Activated CD8-positive, alpha-beta memory T cell treated with anti-CD3 and anti-CD28 coated beads, Interleukin-2, amount 50 U/mL, for 1 hour (primary cell): ENCODE measurements at regions not wholly inside any gene's neighbourhood (a gene's known extent, or its start where the extent isn't known, plus 50 kb on each side); places are given as distances from the start of the nearest gene placed in this dataset.
"Not testable (repeated sequence)": the region's sequence is repeated elsewhere in the genome, so short reads cannot be mapped to it uniquely, and the experiment has no call there.

Experiments used
- DNase-seq: peaks from one replicate; pipeline ENCODE4 v3.0.0-alpha.2; 2020; ENCODE audit errors: extremely low read depth

DNA sequence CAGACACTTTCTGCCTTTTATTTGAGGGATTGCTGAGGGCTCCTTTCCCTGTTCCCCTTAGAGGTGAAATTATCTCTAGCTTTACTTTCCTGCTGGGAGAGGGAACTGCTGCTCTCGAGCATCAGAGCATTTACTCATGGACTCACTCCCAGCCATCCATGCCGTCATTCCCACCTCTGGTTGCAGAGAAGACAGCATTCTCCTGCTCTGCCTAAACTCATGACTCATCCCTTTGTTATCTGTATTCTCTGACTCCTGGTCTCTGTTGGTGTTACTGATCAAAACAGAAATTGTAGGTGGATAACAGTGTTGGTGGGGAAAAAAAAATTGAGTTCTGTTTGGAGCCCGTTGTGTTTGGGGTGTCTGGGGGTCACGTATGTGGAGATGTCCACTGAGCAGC lies 159.3 kb downstream of the TTC8 start:
- no peak for DNase-seq

DNA sequence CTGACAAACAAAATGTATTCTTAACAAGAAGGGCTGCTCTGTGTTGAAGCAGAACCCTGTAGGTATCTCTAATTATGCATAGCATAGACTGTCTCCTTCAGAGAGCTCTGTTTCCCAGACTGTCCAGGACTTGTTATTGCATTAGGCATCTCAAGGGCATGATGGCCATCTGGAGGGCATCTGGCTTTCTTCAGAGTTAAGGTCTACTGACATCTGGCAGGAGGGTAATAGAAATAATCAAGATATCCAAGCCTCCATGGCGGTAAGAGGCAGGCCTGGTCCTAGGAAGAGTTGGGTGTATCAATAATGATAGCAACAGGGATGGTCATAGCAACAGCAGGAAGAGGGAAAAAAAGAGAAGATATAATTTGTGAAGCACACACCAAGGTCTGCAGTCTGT lies 161.2 kb downstream of the TTC8 start:
- DNase-seq: no peak

DNA sequence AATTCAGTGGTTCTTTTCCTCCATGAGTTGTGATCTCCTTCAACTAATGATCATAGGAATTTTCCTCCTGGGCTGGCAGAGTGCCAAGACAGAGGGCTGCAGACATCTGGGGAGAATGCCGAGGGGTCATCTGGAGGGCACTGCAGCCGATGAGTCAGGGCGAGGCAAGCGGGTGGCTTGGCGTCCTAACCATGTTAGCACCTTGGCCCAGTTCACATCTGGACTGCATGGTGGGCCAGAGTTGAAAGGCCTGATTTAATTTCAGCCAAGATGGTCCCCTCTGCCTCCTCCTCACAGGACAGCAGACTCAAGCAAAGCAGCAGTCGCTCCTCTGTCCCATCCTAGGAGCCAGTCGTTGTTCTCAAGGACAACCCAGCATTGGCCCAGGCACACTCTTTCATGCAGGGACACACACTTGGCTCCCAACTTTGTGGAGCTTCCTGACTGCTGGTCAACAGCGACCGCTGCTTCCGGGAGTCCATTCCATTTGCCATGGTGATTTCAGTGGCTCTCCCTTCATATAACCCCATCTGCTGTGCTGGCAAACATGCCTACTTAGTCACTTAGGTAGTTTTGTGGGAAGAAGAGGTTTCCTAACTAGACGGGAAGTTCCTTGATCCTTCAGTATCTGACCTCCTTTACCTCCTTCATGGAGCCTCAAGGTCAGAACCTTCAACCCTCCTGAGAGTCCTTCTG lies 161.8 kb downstream of the TTC8 start:
- DNase-seq: no peak

DNA sequence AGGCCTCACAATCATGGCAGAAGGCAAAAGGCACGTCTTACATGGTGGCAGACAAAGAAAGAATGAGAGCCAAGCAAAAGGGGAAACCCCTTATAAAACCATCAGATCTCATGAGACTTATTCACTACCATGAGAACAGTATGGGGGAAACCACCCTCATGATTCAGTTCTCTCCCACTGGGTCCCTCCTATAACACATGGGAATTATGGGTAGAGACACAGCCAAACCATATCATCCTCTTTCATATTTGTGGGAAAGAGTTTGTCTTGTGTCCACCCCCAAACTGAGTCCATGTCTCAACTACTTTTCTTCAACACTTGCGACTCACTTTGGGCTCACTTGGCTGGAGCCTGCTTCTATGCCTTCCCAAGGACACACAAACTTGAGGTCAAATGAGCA lies 162.5 kb downstream of the TTC8 start:
- not testable (repeated sequence) for DNase-seq

DNA sequence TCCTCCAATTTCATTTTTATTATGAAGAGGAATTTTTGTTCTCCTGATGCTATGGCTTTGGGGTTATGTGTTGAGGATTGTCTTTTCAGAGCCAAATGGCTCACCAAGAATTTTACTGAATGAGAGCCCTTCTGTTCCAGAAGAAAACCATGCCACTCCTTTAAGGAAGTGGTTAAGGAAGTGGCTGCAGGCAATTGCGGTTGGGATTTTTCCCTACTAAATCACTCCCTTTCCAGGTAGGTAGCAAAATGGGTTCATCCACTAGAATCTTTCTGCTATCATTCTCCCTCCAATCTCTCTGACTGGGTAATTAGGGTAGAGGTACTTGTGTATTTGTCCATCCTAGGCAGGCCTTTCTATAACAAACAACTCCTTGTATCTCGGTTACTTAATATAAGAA lies 163.1 kb downstream of the TTC8 start:
- no peak for DNase-seq

DNA sequence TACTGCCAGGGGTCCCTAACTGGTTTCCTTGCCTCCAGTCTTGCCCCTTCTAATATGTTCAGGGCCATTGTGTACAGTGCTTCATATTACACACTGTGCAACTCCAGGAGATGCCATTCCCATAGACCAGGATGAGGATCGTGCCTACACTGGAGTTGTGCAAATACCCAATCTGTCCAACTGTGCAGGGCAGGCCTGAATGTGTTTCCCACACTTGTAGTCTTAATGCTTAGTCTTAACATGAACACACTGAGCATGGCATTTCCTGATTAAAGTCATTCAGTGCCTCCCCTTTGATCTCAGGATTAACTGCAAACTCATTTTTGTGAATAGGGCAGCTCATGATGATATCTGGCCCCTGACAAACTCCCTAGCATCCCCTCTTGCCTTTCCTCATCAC lies 165.5 kb downstream of the TTC8 start:
- no peak for DNase-seq

DNA sequence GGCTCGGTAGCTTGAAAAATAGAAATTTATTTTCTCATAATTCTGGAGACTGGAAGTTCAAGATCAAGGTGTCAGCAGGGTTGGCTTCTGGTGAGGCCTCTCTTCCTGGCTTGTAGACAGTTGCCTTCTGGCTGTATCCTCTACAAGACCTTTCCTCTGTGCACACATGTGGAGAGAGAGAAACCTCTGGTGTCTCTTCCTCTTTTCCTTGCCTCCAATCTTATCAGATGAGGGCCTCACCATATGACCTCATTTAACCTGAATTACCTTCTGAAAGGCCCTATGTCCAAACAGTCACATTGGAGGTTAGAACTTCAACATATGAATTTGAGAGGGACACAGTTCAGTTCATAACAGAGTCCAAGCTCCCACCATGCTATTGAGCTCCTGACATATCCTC lies 166.4 kb downstream of the TTC8 start:
- no peak for DNase-seq

DNA sequence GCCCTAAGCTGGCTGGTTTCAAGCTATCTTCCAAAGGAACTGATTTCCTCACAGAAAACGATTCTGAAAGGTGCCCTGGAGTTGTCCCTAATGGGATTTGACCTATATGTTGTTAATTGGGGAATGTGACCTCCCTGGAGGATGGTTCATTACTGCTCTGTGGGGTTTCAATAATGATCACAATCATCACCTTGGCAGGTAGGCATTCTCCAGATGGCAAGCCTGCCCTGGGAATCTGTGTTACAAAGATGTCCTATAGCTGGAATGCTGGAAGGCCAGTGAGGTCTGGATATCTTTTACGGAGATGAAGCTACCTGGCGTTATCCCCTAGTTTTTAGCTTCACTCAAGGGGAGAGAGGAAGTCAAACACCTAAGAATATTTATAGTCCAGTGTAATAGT lies 167.6 kb downstream of the TTC8 start:
- DNase-seq: no peak

DNA sequence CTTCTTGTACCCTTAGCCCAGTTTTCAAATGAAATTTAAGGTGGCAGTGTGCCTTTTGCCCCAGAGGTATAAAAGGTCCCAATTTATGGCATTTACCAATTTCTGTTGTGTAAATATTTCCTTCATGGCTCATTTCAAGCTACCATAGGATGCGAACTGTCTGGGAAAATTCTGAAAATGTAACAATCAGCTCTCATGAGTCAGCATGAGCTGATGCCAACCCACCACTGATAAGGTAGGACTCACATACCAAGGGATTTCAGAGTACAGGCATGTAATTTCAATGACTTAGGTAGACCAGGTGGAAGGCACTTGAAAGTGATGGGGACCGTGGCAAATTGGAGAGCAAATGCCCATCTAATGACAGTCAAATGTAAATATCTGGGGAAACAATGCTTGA lies 169.5 kb downstream of the TTC8 start:
- DNase-seq: no peak

DNA sequence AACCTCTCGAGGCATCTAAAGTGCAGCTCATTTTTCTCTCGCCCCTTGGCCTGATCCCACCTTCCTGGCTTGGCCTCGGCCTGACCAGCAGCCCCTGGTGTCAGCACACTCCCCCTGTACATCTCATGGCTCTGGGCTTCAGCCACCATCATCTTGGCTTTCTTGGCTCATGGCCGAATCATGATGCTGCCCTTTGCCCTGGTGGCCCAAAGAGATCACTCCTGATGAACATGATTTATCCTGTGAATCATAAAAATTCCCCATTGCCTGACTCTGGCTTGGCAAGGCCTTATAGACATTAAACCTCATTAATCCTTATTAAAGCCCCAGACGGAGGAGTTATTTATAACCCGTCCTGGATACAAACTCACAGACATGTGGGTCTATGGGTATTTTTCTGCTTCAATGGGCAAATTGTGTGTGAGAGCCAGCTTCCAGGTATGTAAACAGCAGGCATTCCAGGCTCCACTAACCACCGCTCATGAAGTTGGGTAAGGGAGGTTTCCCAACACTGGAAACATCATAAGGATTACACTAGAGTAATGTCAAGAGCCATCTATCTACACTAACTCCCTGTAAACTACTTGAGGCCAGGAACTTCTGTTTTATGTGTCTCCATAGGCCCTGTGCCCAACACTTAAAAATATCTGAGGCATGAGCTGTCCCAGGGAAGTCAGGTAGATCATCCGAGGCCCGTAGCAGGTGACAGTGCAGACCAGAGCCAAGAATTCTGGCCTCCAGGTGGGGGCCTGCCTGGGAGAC lies 171.2 kb downstream of the TTC8 start:
- no peak for DNase-seq

DNA sequence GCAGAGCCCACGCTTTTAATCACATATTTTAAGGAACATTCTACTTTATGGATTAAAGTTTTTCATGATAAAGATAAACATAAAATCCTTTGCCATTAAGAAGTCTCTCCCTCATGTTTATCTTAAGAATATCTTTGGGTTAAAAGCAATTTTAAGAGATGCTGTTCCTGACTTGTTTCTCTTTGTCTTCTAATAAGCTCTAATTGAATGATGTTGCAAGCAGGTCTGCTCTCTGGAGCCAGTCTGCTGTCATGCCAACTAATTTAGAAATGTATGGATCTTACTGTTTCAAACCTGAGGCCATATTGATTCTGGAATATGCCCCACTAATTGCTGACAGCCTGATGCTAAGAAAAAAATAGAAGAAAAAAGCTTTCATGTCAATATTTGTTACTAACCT lies 173.6 kb downstream of the TTC8 start:
- DNase-seq: no peak

DNA sequence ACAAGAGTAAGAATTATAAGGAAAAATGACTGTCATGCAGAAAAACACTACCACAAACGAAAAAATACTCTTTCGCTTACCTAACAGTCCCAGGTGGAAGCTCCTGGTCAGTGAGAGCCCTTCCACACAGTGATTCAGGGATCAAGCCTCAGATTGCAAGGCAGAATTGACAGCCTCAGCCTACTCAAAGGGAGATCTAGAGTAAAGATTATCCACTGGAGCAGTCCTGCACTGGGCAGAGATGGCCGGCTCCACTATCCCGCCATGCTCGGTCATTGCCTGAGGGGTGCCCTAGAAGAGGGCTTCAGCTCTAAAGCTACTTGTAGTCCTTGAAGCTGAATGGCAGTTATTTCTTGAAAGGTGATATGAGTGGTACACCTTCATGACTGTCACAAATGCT lies 174.7 kb downstream of the TTC8 start:
- no peak for DNase-seq

DNA sequence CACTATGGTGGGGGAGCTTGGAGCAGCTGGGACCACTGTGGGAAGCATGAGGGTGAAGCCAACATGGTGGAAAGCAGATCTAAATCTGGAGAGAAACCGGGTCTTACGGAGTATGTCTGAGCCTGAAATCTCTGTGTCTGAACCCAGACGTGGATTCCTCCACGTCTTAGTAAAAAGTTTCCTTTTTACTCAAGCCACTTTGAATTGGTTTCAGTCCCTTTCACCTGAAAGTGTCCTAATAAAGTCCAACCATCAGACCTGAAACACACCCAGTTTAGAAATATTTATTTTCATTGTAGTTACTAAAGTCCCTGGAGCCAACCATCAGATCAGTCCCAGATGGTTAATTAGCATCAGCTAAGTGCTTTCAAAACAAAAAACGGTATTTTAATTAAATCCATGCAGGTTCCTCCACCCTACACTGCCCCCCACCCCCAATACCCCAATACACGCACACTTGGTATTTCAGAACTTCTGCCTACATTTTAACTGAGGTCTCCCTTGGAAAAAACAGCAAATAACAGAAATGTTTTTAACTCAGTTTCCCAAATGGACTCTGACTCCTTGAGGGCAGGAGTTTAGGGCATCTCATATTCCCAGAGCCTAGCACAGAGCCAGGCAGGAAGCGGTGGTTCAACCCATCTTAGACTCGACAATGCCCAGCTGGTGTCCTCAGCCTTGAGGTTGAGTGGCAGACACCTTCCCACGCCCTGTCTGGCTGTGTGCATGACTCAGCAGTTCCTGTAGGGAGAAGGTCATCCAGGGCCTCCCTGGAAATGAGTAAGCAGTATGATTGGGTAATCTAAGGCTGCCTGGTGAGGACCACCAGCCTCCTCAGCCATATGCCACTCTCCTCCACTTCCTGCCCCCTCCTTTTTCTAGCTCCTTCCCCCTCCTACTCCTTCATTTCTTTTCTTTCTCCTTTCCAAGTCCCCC lies 175.8 kb downstream of the TTC8 start:
- no peak for DNase-seq

DNA sequence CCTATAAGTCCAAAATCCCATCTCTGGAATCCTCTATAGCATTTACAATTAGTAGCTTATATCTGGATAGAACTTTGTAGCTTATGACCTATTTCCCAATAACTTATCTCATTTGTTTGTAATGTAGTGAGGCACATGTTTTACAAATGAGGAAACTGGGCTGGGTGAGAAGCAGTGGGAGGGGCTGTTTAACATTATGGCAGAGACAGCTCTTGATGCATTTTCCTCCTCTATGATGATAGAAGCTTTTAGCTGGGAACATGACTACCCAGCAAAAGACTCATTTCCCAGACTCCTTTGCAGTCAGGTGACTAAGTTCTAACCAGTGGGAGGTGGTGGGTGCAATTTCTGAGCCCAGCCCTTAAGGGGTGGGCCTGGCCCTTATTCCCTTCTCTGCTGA lies 179.7 kb downstream of the TTC8 start:
- no peak for DNase-seq

DNA sequence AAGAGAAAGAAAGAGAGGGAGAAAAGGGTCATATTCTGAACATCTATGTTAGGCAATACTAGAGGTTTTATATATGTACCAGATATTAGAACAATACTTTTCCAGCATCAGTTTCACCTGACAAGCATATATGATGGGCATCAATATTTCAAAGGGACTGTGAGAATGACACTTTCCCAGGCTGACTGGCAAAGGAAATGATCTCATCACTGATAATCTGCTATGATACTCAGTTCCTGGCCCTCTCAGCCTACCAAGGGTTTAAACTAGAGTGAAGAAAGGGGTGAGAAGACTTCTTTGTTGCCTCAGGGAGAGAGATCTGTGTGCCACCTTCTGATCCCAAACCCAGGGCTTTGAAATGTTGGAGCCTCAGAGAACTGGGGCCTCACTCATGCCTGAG lies 183.5 kb downstream of the TTC8 start:
- no peak for DNase-seq

DNA sequence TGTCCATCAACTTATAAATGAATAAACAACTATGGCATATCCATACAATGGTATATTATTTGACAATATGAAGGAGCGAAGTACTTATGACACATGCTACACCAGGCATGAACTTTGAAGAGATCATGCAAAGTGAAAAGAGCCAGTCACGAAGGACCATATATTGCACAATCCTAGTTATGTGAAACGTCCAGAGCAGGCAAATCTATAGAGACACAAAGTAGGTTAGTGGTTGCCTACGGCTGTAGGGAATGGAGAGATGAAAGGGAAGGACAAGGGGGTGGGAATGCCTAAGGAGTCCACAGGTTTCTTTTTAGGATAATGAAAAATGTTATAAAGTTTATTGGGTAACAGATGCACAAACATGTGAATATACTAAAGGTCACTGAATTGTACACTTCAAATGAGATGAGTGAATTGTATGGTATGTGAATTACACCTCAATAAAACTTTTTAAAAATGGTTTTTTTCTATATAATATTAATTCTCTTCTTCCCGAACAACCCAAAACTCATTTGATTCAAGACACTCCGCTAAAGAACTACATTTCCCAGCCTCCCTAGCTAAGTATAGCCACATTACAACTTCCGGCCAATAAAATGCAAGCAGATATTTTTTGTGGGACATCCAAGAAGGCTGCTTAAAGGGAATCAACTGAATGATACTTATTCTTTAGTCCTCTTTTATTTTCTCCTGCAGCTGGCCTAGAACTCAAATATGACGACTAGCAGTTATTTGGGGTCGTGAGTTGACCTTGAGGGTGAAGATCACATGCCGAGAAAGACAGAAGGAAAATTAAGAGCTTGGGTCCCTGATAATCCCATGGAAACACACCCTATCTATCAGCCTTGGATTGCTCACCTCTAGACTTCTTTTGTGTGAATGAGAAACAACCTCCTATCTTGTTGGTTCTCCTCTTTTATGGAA lies 187.2 kb downstream of the TTC8 start:
- no peak for DNase-seq

DNA sequence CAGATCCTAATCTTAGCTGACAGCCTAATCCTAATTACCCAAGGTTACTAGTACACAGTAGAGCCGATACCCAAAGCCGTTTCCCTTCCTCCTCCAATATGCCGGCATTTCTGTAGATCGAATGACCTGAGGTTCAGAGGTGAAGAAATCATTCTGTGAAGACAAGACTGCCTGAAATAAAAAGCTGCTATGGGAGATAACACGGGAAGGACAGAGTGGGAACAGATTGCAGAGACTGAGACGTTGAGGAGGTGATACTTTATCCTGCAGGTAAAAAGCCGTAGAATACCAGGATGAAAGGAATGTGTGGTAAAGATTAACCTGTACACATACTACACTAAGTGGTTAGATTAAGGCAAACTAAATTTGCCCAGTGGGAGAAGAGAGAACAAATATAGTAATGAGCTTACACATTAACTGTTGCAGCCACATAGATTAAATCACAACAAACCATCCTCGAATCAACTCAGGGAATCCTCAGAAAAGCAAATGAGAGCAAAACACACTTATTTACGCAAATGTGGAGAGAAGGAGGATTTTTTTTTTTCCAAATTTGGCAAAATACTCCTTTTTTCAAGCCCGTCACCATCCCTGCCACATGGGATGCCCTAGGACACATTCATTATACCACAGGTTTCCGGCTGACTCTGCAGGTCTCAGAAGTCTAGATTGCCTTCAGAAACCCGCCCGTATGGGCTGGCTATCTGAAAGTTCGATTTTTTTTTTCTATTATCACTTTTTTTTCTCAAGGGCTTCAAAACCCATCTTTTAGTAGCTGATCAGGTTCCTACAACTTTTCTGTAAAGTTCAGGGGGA lies 188.0 kb downstream of the TTC8 start:
- no peak for DNase-seq

DNA sequence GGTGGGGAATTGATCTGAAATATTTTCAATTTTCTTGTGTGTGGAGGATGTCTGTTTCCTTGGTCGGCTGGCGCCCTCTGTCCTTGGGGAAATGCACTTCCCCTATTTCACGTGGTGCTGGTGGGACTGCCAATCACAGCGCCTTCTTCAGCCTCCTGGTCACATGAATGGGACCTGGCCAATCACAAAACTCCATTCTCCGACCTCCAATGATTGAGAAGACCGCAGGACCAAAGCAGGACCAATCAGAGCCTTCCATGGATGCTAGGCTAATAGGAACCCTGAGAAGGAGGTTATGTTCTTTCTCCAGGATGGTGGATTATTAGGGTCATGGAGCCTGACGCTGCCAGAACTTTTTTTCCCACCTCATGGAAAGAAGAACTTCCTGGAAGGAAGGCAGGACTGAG lies 188.7 kb downstream of the TTC8 start:
- DNase-seq: no peak

DNA sequence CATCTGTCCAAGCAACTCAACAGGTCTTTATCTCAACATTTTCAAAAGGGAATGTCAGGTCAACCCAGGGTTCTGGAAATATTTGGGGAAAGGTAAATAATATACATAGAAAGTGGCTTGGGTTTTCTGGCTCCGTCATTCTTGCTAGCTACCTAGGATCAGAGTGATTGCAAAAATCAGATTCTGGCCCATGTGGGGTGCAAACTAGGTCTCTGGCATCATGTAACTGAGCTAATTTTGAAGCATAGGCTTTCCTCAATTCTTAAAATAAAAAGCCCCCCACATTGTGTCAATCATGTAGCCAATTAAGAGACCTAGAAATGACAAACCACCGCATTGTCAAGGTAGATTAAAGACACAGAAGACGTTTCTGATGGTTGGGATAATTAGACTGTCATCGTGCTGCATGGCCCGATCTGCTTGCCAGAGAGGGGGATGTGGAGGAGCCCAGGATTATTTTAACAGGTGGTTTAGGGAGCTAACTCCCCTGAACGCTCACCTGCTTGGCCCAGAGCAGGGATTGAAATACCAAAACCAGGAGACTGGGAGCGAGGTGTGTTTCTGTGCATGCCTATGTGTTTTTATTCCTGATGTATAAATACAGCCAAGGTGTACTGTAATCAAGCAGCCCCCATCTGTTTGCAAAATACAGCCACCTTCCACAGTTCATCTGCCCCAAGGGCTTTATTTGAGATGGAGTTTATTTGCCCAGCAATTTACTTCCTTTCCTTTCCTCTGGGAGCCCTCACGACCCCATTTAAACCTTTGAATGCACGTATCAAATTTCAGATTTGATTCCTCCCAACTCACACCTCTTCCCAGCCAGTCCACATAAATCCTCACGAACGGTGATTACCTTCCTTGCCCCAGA lies 189.5 kb downstream of the TTC8 start:
- no peak for DNase-seq

DNA sequence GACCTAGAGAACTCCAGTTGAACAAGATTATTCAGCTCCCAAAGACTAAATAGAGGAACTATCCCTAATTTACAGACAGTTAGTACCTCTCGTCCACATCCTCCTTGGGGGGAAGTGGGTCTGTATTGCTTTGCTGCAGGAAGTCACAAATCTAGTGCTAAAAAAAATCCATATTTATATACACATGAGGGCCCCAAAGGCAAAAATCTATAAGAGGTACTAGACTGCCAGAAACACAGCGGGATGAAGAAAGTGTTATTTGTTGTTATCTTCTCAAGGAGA lies 190.1 kb downstream of the TTC8 start:
- no peak for DNase-seq
